Limb (tissue), 2 donors: ENCODE measurements at regions not wholly inside any gene's neighbourhood (a gene's known extent, or its start where the extent isn't known, plus 50 kb on each side); places are given as distances from the start of the nearest gene placed in this dataset.
A peak's percentile ranks its signal among the peaks of the same experiment; 100 is the strongest.
"Not testable (repeated sequence)": the region's sequence is repeated elsewhere in the genome, so short reads cannot be mapped to it uniquely, and the experiment has no call there.

Source experiments
- DNase-seq, 2 donors: peaks; one replicate each; pipeline ENCODE4 v3.0.0-alpha.2; 2016; ENCODE audit errors: extremely low spot score in 2 of 2

- DNase-seq: peak in 1 of 2 donors; percentile 1
Measured at GRCh38 chrX:131356725-131357124, 67.6 kb upstream of the IGSF1 start.

GRCh38 chrX:131359611-131360010, 70.5 kb upstream of the IGSF1 start:
- no peak for DNase-seq

GRCh38 chrX:131365766-131366165, 76.7 kb upstream of the IGSF1 start:
- DNase-seq: no peak

DNA sequence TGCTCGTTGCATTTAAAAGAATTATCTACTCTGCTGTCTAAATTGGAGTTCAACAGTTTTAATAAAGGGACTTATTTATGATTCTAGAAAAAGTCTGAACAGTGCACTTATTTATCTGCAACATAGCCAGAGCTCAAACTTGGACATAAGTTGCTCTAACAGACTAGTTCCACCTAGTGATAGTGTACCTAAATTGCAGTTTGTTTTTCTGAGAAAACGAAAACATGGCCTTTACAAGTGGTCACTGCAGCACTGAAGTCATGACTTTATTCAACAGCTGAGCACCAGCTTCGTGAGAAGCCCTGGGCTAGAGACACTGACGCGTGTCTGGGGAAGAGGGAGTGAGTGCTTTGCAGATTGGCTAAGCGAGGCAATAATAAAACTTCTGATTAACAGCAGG, 77.3 kb upstream of the IGSF1 start:
- DNase-seq: no peak

DNA sequence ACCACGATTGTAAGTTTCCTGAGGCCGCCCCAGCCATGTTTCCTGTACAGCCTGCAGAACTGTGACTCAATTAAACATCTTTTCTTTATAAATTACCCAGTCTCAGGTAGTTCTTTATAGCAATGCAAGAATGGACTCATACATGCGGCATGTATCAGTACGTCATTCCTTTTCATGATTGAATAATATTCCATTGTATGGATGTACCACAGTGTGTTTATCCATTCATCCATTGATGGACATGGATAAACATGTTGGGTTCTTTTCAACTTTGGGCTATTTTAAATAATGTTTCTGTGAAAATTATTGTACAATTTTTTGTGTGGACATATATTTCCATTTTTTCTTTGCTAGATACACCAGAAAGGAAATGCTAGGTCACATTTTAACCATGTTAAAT, 99.2 kb upstream of the IGSF1 start:
- DNase-seq: no peak

DNA sequence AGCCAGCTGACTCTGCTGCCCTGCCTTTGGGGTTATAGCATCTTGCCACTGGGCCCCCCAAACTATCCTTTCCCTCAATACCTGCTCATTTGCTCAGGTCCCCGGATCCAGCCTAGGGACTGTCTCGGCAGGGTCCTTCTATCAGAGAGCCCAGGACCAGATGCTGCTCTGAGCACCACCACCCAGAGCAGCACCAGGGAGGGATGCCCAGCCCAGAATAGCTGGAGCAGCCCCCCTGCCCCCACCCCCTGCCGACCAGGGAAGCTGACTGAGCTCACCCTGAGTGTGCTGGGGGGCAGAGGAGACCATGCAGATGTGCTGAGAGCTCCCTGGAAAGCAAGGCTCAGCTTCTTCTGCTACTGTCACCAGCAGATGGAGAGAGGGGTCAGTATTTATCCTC, 103.6 kb upstream of the IGSF1 start:
- DNase-seq: no peak

- no peak for DNase-seq
Measured at GRCh38 chrX:131393426-131393825, 104.3 kb upstream of the IGSF1 start.

DNA sequence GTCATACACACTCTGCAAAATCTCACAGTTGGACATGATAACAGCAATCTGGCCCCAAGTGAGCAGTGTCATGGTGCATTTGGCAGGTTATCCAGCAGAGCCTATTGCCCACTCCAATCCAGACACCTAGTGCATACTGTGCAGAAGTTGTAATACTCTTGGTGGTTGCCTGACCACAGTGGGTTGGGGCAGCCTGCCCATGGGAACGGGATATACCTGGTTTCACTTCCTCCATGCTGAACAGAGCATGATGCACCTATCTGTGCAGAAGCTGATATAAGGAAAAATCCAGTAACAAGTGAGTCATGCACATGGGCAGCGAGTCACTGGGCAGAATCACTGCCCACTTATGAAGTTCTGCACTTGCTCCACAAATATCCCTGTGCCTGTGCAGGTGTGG, 105.3 kb upstream of the IGSF1 start:
- DNase-seq: no peak

GRCh38 chrX:131397891-131398290, 108.8 kb upstream of the IGSF1 start:
- DNase-seq: no peak

DNA sequence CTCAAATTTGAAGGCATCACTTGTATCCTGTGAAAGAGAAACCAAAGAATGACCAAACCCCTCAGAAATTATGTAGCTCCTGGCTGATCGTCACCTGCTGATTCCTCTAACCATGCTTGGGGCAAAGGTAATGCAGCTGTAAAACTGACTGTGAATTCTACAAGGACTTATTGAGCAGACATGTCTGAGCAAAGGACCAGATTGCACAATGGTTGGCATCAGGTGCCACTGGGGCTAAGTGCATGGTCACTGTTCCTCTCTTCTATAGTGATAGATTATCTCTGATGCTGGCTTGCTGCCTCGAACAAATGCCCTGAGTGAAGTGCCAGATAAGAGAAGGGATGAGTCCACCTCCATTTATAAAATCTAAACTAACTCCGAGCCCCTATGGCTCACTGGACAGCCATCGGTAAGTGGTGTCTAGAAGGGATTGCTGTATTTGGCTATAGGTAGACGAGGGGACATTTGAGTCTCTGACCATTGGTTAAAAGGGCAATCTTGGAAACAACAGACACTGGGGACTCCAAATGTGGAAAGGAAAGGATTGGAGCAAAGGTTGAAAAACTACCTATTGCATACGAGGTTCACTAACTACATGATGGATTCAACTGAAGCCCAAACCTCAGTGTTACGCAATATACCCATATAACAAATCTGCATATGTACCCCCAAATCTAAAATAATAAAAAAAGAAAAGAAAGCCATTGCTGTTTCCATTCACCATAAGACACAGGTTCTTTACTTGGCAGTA, 110.7 kb upstream of the IGSF1 start:
- no peak for DNase-seq

- no peak for DNase-seq
Measured at GRCh38 chrX:131402124-131402811, 113.2 kb upstream of the IGSF1 start.

DNA sequence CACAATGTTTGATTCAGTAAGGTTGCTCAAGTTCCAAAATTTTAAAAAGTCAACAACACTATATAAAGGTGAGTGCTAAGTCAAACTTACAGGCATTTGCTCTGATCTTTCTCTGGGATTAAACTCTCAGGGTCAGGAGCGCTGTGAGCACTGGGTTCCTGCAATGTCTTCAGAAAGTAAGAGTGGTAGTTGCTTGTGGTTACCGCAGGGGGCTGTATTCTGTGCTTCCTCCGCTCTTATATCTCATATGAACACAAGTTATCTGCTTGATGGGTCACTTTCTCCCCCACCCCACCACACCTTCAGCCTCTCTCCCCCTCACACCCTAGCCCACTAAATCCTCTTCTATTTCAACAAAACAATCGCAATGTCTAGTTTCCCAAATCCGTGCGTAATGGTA, 116.4 kb upstream of the IGSF1 start:
- DNase-seq: no peak

DNA sequence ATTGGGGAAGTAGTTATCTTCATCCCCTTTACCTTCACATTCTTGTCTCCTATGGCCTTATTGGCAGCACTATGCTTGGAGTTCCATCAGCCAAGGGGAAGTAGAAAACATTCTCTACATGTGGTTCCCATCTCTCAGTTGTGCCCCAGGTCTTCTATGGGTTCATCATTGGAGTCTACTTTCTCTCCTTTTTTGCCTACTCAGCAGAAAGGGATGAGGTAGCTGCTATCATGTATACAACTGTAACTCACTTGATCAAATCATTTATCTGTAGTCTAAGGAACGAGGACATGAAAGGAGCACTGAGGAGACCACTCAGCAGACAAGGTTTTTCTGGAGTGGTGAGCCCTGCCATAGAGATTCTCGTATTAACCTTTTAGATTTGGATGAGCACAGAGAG, 119.0 kb upstream of the OR13H1 start:
- no peak for DNase-seq

DNA sequence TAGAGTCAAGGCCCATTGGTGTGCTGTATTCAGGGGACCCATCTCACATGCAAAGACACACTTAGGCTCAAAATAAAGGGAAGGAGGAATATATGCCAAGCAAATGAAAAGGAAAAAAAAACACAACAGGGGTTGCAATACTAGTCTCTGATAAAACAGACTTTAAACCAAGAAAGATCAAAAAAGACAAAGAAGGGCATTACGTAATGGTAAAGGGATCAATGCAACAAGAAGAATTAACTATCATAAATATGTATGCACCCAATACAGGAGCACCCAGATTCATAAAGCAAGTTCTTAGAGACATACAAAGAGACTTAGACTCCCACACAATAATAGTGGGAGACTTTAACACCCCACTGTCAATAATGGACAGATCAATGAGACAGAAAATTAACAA, 113.4 kb upstream of the OR13H1 start:
- DNase-seq: not testable (repeated sequence)

GRCh38 chrX:131441033-131441432, 102.8 kb upstream of the OR13H1 start:
- DNase-seq: no peak

- no peak for DNase-seq
Measured at GRCh38 chrX:131445955-131446354, 97.9 kb upstream of the OR13H1 start.

GRCh38 chrX:131461855-131462254, 82.0 kb upstream of the OR13H1 start:
- DNase-seq: not testable (repeated sequence)

GRCh38 chrX:131473809-131474208, 70.1 kb upstream of the OR13H1 start:
- DNase-seq: not testable (repeated sequence)

- DNase-seq: no peak
Measured at GRCh38 chrX:131477498-131477897, 66.4 kb upstream of the OR13H1 start.
